DND-41 (cell line): ENCODE measurements at regions not wholly inside any gene's neighbourhood (a gene's known extent, or its start where the extent isn't known, plus 50 kb on each side); places are given as distances from the start of the nearest gene placed in this dataset.

Source experiments
- ATAC-seq: fragments of 200-7000 bp; cut with Tn5 transposase; 3 replicates; pipeline ENCODE4 v1.9.1; 2021; ENCODE audit warnings: low read depth; ENCODE audit not compliant: insufficient read depth
- DNase-seq: peaks from one replicate; pipeline ENCODE4 v3.0.0-alpha.2; 2020
- H2AFZ ChIP-seq: 2 replicates; pipeline ENCODE4 v1.6.0; 2012; ENCODE audit warnings: low read depth, low read length
- H3K27ac ChIP-seq: 2 replicates; pipeline ENCODE4 v1.5.1; 2012; ENCODE audit warnings: low read length, inconsistent platforms
- H3K27me3 ChIP-seq: fragments of 200-600 bp; sonication (generic); 2 replicates; pipeline ENCODE4 v1.6.0; 2012; ENCODE audit warnings: low read length, mild to moderate bottlenecking, inconsistent platforms; ENCODE audit not compliant: insufficient read depth, poor library complexity
- H3K36me3 ChIP-seq: 2 replicates; pipeline ENCODE4 v1.5.1; 2012; ENCODE audit warnings: low read length, inconsistent platforms; ENCODE audit not compliant: insufficient read depth
- H3K4me1 ChIP-seq: 2 replicates; pipeline ENCODE4 v1.5.1; 2012; ENCODE audit warnings: mild to moderate bottlenecking, low read length; ENCODE audit not compliant: insufficient read depth
- H3K4me2 ChIP-seq: 2 replicates; pipeline ENCODE4 v1.6.0; 2012; ENCODE audit warnings: mild to moderate bottlenecking, moderate library complexity, low read length, inconsistent platforms; ENCODE audit not compliant: insufficient read depth
- H3K4me3 ChIP-seq, 2 experiments: fragments of 200-600 bp in 1 of 2; shearing (Covaris generic) in 1 of 2; 2 replicates each; pipeline ENCODE4 v1.5.1; 2012 to 2016; ENCODE audit warnings: inconsistent platforms in 2 of 2, low read length in 2 of 2, mild to moderate bottlenecking in 2 of 2, low read depth in 1 of 2, moderate library complexity in 1 of 2
- H3K79me2 ChIP-seq: 2 replicates; pipeline ENCODE4 v1.6.0; 2012; ENCODE audit warnings: low read length, inconsistent platforms; ENCODE audit not compliant: insufficient read depth
- H3K9ac ChIP-seq: 2 replicates; pipeline ENCODE4 v1.6.0; 2012; ENCODE audit warnings: low read depth, mild to moderate bottlenecking, inconsistent platforms, low read length, moderate library complexity
- H3K9me3 ChIP-seq: 2 replicates; pipeline ENCODE4 v1.5.1; 2012; ENCODE audit warnings: low read length, moderate library complexity, mild to moderate bottlenecking, inconsistent platforms; ENCODE audit not compliant: insufficient read depth, severe bottlenecking
- H4K20me1 ChIP-seq: 2 replicates; pipeline ENCODE4 v1.6.0; 2012; ENCODE audit warnings: low read length; ENCODE audit not compliant: insufficient read depth
- CTCF ChIP-seq: IDR thresholded peaks from 2 replicates; pipeline ENCODE4 v1.5.1; 2012; ENCODE audit warnings: borderline replicate concordance, low read length, moderate library complexity, mild to moderate bottlenecking; ENCODE audit not compliant: poor library complexity, severe bottlenecking; ENCODE audit errors: extremely low read depth
- EZH2 ChIP-seq: IDR thresholded peaks from 3 replicates; pipeline ENCODE4 v1.6.1; 2012; ENCODE audit warnings: borderline replicate concordance, low read depth, mild to moderate bottlenecking, moderate library complexity, low read length, inconsistent platforms; ENCODE audit not compliant: severe bottlenecking

- Histone ChIP-seq H3K9ac (no peak overlapping the region), H3K4me3 (no peak overlapping the region)
- no peak for ATAC-seq
Measured at GRCh38 chr6:90420500-90420899, 123.9 kb upstream of the BACH2 start.

GRCh38 chr6:90417385-90417784 is 120.7 kb upstream of the BACH2 start:
- no peaks in the 10 kb centered on the region for H3K9me3 ChIP-seq

More at GRCh38 chr6:90420500-90420899, 123.9 kb upstream of the BACH2 start:
- Histone ChIP-seq H3K36me3 (no peaks in the 10 kb centered on the region), H3K79me2 (no peaks in the 10 kb centered on the region), H3K4me2 (no peak overlapping the region), H3K27ac (no peak overlapping the region), H3K27me3 (no peaks in the 10 kb centered on the region), H3K4me1 (peaks cover 23% of the 10 kb centered on the region), H3K9me3 (no peaks in the 10 kb centered on the region), H4K20me1 (no peaks in the 10 kb centered on the region), H2AFZ (no peak overlapping the region)
- TF ChIP-seq EZH2 (no peak), CTCF (no peak)
- DNase-seq = no peak

GRCh38 chr6:90416322-90416721 is 119.7 kb upstream of the BACH2 start:
- no peaks in the 10 kb centered on the region for H4K20me1 ChIP-seq
- ATAC-seq (no peak), DNase-seq (no peak)
- H3K4me1 ChIP-seq = peaks cover 35% of the 10 kb centered on the region
- no peaks in the 10 kb centered on the region for H3K79me2 ChIP-seq
- H2AFZ ChIP-seq = no peak overlapping the region
- TF ChIP-seq CTCF (no peak), EZH2 (no peak)
- H3K27ac ChIP-seq = no peak overlapping the region
- H3K9ac ChIP-seq = no peak overlapping the region
- H3K4me2 ChIP-seq = no peak overlapping the region
- no peak overlapping the region for H3K4me3 ChIP-seq
- no peaks in the 10 kb centered on the region for H3K36me3 ChIP-seq
- H3K27me3 ChIP-seq = no peaks in the 10 kb centered on the region
- no peaks in the 10 kb centered on the region for H3K9me3 ChIP-seq

More at GRCh38 chr6:90417385-90417784, 120.7 kb upstream of the BACH2 start:
- Histone ChIP-seq H4K20me1 (no peaks in the 10 kb centered on the region), H3K4me2 (no peak overlapping the region), H3K4me3 (no peak overlapping the region), H3K4me1 (peaks cover 40% of the 10 kb centered on the region), H3K27ac (no peak overlapping the region), H3K36me3 (no peaks in the 10 kb centered on the region), H3K27me3 (no peaks in the 10 kb centered on the region), H3K9ac (no peak overlapping the region), H2AFZ (no peak overlapping the region), H3K79me2 (no peaks in the 10 kb centered on the region)
- no peak for DNase-seq
- ATAC-seq = no peak
- TF ChIP-seq EZH2 (no peak), CTCF (no peak)

- no peaks in the 10 kb centered on the region for H3K9me3 ChIP-seq
- DNase-seq = peak; percentile 58
- TF ChIP-seq CTCF (no peak), EZH2 (no peak)
- no peak overlapping the region for H3K4me2 ChIP-seq
- peak; percentile 51 for ATAC-seq
- H3K79me2 ChIP-seq = no peaks in the 10 kb centered on the region
- peaks cover 35% of the 10 kb centered on the region for H3K4me1 ChIP-seq
- H2AFZ ChIP-seq = no peak overlapping the region
- no peak overlapping the region for H3K4me3 ChIP-seq
- H3K9ac ChIP-seq = no peak overlapping the region
- H3K27ac ChIP-seq = peak overlapping the region; percentile 50
- H3K36me3 ChIP-seq = no peaks in the 10 kb centered on the region
- H4K20me1 ChIP-seq = no peaks in the 10 kb centered on the region
- H3K27me3 ChIP-seq = no peaks in the 10 kb centered on the region
Measured at GRCh38 chr6:90415178-90415577, 118.5 kb upstream of the BACH2 start.
